ENCODE measurements at regions not wholly inside any gene's neighbourhood (a gene's known extent, or its start where the extent isn't known, plus 50 kb on each side); places are given as distances from the start of the nearest gene placed in this dataset.

- DNase-seq, result no peak
- intact Hi-C loops (cut with DNase I), result loop anchor here in 1 of 2 donors (5.0 kb wide), 1 partner anchor 101 kb away; no protein-coding TSS in a partner anchor
- peak in 1 of 2 donors; percentile 24 for ATAC-seq
Observed at GRCh38 chr10:75295868-75296441, 60.2 kb upstream of the COMTD1 start.

- peak; percentile 87 for DNase-seq
- peak; percentile 88 to 91 for ATAC-seq
- intact Hi-C loops (cut with DNase I), result loop anchor here in 1 of 2 donors (5.0 kb wide), 1 partner anchor 102 kb away; no protein-coding TSS in a partner anchor
Observed at GRCh38 chr10:75294866-75295701, 59.3 kb upstream of the COMTD1 start.

DNA sequence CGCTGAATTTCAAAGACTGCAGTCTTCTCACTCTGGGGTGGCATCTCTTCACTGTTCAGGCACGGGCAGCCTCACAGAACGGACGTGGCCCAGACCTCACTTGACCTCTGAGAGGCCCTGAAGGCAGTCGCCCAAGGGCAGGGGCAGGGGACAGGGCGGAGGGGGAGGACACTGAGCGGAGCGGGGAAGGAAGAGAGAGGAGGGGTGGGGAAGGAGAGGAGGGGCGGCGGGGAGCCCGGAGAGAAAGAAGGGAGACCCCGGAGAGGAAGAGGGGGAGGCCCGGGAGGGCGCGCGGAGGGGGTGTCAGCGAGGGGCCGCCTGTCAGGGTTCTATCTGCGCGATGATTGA lies 58.7 kb upstream of the COMTD1 start:
- peak; percentile 56 to 68 for ATAC-seq
- intact Hi-C loops (cut with DNase I), result no loop called here
- DNase-seq, result peak; percentile 54

GRCh38 chr10:75294031-75294437 lies 58.3 kb upstream of the COMTD1 start:
- no peak for ATAC-seq
- intact Hi-C loops (cut with DNase I), result no loop called here

GRCh38 chr10:75293446-75293820 lies 57.7 kb upstream of the COMTD1 start:
- DNase-seq, result no peak
- no peak for ATAC-seq
- intact Hi-C loops (cut with DNase I), result no loop called here

More at GRCh38 chr10:75294031-75294437, 58.3 kb upstream of the COMTD1 start:
- DNase-seq, result no peak

- DNase-seq (no peak), ATAC-seq (no peak)
- intact Hi-C loops (cut with DNase I), result no loop called here
Observed at GRCh38 chr10:75292794-75293445, 57.2 kb upstream of the COMTD1 start.

DNA sequence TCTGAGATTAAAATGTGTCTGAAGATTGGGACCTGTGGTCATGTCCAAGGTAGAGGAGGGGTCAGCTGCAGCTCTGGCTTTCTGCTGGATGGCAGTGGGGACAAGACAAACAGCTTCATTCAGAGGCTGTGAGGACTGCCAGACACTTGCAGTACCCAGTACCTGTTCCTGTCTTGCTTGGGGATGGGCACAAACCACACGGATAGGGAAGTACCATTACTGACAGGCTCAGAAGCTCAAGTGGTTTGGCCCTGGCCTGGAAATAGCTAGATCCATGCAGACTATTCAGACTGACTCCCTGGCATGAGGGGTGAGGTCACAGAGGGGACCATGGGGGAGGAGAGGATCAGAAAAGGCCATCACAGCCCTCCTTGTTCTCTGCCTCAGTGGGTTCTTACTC lies 56.0 kb upstream of the COMTD1 start:
- intact Hi-C loops (cut with DNase I), result no loop called here
- no peak for ATAC-seq
- DNase-seq, result no peak

DNA sequence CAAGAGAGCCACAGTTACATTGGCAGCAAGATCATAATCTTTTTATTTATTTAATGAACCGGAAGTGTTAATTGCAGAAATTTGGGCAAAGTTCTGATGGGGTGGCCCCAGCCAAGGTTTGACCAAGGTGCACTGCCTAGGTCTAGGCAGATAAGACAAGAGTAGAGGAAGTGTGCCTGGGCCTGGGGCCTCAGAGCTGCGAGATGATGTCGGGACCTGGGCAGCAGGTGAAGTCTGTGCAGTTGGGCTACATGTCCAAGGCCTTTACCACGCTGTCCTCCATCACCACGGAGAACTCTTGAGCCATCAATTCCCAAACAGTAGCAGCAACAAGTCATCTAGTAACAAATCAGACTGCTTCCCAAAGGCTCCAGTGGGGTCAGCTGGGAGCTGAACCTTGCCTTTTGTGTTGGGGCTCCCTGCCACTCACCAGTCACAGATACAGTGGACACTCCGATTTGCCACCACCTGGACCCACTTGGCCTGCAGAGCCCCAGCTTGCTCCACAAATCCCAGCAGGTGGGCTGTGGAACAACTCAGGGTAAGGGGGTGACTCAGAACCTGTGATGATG lies 52.5 kb upstream of the COMTD1 start:
- ATAC-seq (no peak), DNase-seq (no peak)
- intact Hi-C loops (cut with DNase I), result no loop called here

GRCh38 chr10:75287697-75288096 lies 51.9 kb upstream of the COMTD1 start:
- ATAC-seq, result no peak
- intact Hi-C loops (cut with DNase I), result no loop called here
- no peak for DNase-seq

DNA sequence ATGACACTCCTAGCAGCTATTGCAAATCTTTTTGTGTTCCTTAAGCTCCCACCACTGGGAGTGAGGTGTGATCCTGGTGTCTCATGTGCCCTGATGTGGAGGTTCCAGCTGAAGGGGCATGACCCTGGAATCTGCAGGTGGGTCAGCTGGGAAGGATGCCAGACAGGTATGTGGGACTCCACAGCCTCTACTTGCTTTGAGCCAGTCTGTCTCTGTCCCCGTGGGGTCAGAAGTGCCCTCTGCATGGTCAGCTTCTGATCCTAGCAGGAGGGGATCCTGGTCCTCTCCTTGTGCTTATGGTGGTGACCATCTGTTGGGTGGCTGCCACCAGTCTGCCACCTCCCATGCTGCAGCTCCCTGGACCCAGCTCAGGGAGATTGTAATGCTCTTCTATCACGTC lies 51.1 kb upstream of the COMTD1 start:
- ATAC-seq (no peak), DNase-seq (no peak)
- intact Hi-C loops (cut with DNase I), result no loop called here
